DMS153 (cell line): ENCODE measurements at regions not wholly inside any gene's neighbourhood (a gene's known extent, or its start where the extent isn't known, plus 50 kb on each side); places are given as distances from the start of the nearest gene placed in this dataset.

Experiments used
- DNase-seq: peaks from one replicate; lab custom pipeline; 2025; lab: John Stamatoyannopoulos, UW

DNA sequence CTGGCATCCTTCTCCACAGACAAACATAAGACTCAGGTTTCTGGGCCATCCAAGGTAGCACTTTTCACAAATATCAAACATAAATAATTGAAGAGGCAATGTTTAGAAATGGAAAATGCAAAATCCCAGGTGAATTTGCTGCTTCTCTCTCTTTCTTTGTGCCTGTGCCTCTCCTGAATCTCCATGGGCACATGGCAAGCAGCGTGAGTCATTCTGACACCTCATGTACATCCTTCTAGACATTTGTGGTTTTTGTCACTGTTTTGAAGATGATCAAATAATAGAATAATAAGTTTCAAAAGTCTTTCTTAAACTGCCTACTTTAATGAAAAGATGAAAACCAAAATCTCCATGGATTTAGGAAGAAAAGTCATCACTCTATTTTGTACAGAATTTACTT, 60.3 kb upstream of the RAB11FIP2 start:
- DNase-seq: no peak

- DNase-seq: no peak
Observed at GRCh38 chr10:118106426-118106825, 59.7 kb upstream of the RAB11FIP2 start.

DNA sequence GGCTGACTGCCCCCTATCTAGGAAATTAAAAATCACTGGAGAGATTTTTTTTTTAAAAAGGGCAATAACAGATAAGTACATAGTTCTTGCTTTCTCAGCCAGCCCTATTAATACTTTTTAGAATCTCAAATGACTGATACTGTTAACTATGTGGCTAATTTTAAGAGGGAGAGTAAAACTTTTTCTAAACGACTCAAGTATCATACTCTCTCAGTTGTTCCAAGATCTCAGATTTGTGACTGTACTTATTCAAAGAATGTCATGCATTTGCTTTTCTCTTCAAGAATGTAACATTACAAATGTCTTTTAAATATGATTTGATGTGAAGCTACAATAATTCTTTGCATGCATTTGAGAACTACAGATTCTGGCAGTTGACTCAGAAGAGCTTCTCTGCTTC, 55.4 kb upstream of the RAB11FIP2 start:
- no peak for DNase-seq

DNA sequence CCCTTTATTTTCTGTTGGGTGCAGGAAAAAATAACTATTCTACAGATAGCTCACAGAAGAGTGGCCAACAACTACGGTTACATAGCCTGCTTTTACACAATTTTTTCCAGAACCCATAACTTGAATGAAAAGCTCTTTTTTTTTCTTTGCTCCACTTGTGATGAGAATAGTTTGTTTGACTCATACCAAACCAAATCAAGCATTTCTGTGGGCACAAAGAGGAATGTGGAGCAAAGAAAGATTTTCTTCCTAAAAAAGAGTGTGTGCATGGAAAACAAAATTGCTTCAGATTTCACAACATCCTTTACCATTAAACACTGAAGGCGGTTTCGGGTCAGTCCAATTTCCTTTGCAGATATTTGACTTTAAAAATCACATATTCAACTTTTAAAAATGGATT, 54.8 kb upstream of the RAB11FIP2 start:
- DNase-seq: no peak
